Dedifferentiated amniotic fluid mesenchymal stem cell (primary cell): ENCODE measurements at regions not wholly inside any gene's neighbourhood (a gene's known extent, or its start where the extent isn't known, plus 50 kb on each side); places are given as distances from the start of the nearest gene placed in this dataset.
"Not testable (repeated sequence)": the region's sequence is repeated elsewhere in the genome, so short reads cannot be mapped to it uniquely, and the experiment has no call there.

Experiments used
- DNase-seq: peaks from one replicate; pipeline ENCODE4 v3.0.0-alpha.2; 2016; ENCODE audit errors: extremely low spot score

GRCh38 chr3:55159016-55159415, 231.2 kb upstream of the LRTM1 start:
- DNase-seq = no peak

- DNase-seq = no peak
Observed at GRCh38 chr3:55158345-55158744, 230.5 kb upstream of the LRTM1 start.

GRCh38 chr3:55157731-55158130, 229.9 kb upstream of the LRTM1 start:
- DNase-seq = no peak

GRCh38 chr3:55156851-55157650, 229.2 kb upstream of the LRTM1 start:
- DNase-seq = no peak

GRCh38 chr3:55147856-55148720, 220.2 kb upstream of the LRTM1 start:
- no peak for DNase-seq

GRCh38 chr3:55147406-55147805, 219.5 kb upstream of the LRTM1 start:
- DNase-seq = no peak

GRCh38 chr3:55146216-55146615, 218.4 kb upstream of the LRTM1 start:
- DNase-seq = no peak

- DNase-seq = no peak
Observed at GRCh38 chr3:55144015-55144673, 216.3 kb upstream of the LRTM1 start.

- DNase-seq = no peak
Observed at GRCh38 chr3:55143336-55143735, 215.5 kb upstream of the LRTM1 start.

- DNase-seq = not testable (repeated sequence)
Observed at GRCh38 chr3:55136291-55136690, 208.4 kb upstream of the LRTM1 start.

- peak; percentile 40 for DNase-seq
Observed at GRCh38 chr3:55128225-55128823, 200.5 kb upstream of the LRTM1 start.

- no peak for DNase-seq
Observed at GRCh38 chr3:55127565-55127964, 199.7 kb upstream of the LRTM1 start.

GRCh38 chr3:55124371-55124770, 196.5 kb upstream of the LRTM1 start:
- DNase-seq = no peak
